ENCODE measurements at regions not wholly inside any gene's neighbourhood (a gene's known extent, or its start where the extent isn't known, plus 50 kb on each side); places are given as distances from the start of the nearest gene placed in this dataset.

DNA sequence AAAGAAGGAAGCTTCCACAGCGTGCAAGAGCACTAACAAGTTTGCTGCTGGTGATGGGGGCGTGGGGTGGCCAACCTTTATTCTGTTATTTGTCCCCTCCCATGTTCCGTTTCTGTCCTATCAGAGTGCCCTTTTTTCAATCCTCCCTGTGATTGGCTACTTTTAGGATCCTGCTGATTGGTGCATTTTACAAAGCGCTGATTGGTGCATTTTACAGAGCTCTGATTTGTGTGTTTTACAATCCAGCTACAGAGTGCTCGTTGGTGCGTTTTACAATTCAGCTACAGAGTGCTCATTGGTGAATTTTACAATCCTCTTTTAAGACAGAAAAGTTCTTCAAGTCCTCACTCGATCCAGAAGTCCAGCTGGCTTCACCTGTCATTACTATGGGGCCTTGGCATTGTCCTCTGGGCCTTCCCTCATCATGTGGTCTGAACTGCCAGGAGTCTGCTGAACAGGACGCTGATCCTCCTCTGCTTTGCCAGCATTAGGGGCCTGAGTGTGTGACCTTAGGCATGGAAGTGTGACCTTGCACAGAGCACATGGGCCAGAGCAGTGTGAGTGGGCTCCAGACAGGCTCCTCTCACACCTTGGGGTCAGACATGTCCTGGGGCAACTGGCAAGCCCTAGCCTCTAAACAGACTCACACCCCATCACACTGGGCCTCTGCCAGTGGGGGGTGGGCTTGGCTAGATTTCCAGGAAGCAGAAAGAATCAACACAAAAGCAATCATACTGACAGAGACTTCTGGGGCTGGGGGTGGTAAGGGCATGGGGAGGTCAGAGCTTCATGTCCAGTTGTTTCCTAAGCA is 167.4 kb downstream of the PTPN20 start:
- no peak for DNase-seq

DNA sequence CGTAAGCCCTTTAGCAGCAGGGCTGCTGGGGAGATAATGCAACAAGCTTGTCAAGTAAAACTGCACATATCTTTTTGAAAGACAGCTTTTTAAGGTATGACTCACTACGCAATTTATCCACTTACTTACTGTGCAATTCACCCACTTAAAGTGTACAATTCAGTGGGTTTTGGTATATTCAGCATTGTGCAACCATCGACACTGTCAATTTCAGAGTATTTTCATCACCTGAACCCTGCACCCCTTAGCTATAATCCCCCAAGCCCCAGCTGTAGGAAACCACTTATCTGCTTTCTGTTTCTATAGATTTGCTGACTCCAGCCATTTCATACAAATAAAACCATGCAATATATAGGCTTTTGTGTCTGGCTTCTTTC is 168.0 kb downstream of the PTPN20 start:
- no peak for DNase-seq

DNA sequence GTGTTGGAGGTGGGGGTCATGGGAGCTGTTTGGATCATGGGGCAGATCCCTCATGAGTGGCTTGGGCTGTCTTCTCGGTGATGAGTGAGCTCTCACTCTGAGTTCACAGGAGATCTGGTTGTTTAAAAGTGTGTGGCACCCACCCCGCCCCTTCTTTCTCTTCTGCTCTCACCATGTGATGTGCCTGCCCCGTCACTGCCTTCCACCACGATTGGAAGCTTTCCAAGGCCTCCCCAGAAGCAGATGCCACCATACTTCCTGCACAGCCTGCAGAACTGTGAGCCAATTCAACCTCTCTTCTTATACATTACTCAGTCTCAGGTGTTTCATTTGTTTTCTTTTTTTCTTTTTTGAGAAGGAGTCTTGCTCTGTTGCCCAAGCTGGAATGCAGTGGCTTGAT is 170.0 kb downstream of the PTPN20 start:
- DNase-seq = peak; percentile 53

DNA sequence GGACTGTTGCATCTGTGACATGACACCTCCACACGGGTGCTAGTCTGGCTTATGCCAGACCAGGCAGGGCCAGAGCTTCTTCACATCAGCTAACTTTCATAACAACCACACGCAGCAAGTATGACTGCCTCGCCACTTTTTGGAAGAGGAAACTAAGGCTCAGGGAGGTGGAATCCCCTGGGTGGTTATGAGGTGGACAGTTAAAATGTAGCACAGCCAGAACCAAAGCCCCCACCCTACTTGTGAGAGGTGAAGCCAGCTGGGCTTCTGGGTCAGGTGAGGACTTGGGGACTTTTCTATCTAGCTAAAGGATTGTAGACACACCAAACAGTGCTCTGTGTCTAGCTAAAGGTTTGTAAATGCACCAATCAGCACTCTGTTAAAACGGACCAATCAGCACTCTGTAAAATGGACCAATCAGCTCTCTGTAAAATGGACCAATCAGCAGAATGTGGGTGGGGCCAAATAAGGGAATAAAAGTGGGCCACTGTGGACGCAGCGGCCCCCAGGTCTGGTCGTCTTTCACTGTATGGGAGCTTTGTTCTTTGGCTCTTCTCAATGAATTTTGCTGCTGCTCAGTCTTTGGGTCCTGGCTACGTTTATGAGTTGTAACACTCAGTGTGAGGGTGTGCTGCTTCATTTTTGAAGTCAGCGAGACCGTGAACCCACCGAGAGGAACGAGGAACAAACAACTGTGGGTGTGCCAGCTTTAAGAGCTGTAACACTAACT is 171.0 kb downstream of the PTPN20 start:
- no peak for DNase-seq

DNA sequence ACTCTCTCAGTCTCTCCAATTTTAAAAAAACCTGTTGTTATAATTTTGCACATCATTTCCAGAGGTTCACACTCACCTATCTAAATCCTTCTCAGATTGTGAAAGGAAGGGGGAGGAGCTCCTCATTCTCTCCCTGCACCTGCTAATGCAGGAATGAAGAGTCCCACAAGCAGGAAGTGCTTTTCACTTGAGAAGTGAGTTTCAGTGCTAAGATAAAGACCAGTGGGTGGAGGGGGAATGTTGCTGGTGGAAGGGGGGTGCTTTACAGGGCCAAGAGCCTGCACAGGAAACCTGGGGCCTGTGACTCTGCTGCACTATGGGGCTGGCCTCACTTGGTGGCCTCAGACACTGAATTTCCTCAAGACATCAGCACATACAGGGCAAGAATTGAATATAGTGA is 176.4 kb downstream of the PTPN20 start:
- peak; percentile 25 for DNase-seq

DNA sequence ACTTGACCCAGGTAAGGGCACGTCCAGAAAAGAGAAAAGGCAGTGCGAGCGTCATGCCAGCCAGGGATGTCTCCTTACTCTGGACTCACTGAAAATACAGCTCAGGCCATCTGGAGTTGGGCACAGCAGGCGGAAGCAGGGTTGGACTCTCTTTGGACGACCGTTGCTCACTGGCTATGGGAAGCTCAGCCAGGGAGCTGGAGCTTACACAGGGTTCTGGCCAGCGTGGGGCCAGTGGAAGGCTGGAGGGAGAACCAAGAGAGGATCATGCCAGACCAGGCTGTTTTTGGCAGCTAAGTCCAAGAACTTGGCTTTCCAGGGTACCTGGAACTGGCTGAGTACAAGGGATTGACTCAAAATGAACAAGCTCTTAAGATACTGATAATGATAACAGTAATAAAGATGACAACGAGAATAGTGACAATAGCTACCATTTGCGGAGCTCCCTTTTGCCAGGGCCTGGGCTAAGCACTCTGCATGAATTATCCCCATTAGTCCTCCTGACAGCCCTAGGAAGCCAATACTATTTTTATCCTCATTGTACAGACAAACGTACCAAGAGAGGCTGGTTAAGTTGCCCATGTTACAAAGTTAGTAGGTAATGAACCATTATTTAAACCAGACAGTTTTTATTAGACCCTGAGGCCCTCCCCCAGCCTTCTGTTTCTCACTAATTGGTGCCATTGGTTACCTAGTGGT is 177.6 kb downstream of the PTPN20 start:
- no peak for DNase-seq

DNA sequence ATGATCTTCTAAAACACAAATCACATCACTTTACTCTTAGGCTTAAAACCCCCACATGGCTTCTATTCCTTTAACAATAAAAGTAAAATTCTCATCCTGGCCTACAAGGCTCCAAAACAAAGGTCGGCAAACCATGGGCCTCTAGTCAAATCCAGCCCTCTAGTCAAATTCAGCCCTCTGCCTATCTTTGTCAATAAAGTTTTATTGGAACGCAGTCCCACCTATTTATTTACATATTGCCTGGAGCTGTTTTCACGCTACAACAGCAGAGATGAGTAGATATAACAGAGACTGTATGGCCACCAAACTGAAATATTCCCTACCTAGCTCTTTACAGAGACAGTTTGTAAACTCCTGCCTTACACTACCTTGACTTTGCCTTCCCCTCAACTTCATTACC is 178.8 kb downstream of the PTPN20 start:
- no peak for DNase-seq

DNA sequence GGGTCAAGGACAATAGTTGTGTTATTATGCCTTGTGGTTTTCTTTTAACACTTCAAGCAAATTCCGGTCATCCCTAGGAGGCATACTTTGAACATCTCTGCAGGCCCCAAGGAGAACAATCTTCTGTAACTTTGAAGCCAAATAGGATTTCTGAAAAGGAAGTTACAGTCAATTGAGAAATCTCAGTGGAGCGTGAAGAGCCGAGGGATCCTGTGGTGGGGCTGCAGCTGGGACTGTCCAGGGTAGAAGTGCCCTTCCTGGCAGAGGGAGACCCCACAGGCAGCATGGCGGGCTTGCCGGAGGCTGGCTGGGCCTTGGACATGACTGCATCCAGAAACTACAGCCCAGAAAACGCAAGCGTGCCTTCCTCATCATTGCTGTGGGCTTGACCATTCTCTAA is 179.7 kb downstream of the PTPN20 start:
- no peak for DNase-seq

DNA sequence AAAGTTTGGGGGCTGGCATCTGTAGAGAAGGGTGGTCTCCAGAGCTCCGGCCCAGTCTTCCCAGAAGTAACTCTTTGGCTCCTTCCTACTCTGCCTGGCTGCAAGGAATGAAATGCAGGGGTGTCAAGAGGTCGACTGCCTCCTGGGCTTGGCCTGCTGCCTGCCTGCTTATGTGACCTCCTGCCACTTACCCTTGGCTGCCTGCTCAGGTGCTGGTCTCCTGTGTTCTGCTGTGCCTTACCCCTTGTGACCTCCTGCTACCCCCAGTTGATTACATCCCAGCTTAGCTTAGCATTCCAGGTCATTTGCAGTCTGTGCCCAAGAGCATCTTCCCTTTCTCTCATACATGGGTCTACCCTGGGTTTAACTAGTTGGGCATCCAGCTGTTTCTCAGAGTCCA is 180.2 kb downstream of the PTPN20 start:
- no peak for DNase-seq

DNA sequence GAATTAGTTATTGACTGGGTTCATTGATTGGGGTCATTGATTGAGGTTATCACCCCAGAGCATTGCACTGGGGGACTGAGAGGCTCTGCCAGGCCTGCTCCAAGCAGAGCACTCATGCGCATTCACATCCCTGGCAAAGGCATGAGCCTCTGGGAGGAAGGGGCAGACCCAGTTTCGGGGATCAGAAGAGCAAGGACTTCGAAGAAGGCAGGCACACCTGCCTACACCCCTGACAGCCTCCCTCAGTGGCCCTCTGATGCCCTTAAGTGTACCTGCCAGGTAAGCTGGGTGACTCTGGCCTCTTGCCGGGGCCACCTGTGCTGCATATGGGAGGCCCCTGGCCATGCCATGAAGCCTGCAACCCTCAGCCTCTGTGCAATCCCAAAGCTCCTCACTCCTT is 181.1 kb downstream of the PTPN20 start:
- no peak for DNase-seq

DNA sequence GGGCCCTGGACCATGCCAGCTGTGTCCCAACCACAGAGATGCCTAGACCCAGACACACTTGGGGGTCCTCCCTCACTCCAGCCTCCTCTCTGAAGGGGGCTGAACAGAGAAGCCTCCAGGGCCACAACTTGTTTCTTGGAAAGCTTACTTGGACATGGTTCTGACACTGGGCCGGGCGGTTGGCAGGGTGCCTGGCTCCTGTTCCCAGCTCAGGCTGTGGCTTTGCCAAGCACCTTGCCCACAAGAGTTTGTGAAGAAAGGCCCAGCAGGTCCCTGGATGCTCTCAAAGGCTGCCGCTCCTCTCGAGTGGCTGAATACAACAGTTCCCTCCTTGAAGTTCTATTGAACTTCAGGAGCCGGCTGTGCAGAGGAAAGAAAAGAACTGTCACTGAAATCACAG is 181.6 kb downstream of the PTPN20 start:
- no peak for DNase-seq

DNA sequence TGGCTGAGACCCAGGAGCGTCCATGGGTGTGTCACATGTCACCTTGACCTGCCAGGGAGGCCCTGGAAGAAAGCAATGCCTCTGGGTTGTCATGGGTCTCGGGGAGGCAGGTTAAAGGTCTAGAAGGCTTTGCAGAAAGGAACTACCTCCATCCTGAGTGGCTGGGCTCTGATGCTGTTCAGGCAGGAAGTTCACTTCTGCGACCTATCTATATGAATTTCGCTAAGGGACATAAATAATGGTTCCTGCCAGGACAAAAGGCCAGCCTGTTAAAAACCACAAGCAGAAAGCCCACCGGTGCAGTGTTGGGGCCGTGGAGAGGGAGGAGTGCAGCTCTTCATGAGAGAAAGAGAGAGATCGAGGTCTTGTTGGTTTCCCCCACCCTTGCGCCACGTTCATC is 182.9 kb downstream of the PTPN20 start:
- no peak for DNase-seq

DNA sequence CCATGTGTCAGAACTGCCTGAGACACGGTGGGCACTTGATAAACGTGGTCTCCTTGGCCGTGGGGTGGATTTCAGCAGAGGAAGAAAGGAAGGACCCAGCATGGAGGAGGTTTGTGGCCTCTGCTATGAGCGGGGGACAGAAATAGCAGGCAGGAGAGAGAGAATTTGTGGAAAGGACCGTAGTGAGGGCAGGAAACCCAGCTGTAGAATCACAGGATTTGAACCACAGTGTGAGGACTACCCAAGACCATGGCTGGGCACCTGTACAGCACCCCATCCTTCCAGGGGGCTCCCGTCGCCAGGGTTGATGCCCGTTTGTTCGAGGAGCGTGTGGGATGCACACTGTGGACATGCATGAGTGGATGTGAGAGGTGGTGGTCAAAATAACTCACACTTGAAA is 183.4 kb downstream of the PTPN20 start:
- DNase-seq = no peak

DNA sequence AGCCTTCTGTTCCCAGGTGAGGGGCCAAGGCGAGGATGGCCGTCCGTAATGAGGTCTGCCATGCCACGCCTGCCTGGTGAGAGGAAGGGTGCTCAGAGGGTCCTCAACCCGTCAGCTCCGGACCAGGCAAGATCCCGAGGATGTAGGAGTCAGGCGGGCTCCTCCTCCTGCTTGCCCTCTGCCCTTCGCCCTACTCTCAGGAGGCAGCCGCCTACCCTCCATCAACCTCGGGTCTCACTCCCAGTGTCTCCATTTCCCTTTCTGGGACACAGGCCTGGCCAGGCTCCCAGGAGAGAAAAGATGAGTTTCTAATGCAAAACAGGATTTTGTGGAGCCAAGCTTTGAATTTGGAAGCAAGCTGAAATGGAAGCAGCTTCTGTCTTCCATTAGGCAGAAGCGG is 184.0 kb downstream of the PTPN20 start:
- DNase-seq = no peak

DNA sequence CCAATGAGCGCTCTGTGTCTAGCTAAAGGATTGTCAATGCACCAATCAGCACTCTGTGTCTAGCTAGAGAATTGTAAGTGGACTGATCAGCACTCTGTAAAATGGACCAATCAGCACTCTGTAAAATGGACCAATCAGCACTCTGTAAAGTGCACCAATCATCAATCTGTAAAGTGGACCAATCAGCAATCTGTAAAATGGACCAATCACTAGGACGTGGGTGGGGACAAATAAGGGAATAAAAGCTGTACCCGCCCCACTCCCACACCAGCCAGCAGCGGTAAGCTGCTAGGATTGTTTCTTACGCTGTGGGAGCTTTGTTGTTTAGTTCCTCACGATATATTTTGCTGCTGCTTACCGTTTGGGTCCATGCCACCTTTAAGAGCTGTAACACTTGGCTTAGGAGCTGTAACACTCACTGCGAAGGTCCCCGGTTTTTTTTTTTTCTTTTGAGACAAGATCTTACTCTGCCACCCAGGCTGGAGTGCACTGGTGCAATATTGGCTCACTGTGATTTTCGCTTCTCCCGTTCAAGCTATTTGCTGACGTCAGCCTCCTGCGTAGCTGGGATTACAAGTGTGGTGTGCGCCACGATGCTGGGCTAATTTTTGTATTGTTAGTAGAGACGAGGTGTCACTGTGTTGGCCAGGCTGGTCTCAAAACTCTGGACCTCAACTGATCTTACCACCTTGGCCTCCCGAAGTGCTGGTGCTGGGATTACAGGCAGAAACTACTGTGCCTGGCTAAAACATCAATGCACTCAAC is 184.8 kb downstream of the PTPN20 start:
- DNase-seq = no peak

DNA sequence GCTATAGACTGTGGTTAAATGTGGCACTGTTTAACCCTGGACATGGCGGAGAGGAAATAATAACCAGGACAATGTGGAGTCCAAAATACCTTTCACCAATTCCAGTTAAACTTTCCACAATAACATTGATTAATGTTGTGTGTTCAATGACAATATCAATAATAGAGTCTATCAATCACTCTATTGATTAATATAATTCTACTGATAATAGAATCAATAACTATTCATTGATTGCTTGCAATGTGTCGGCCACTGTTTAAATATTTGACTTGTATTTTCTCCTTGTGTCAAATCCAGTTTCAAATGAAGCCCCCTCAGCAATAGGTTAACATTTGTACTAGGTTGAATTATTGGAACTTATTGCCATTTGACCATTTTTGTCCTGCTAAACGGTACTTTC is 187.0 kb downstream of the PTPN20 start:
- no peak for DNase-seq

DNA sequence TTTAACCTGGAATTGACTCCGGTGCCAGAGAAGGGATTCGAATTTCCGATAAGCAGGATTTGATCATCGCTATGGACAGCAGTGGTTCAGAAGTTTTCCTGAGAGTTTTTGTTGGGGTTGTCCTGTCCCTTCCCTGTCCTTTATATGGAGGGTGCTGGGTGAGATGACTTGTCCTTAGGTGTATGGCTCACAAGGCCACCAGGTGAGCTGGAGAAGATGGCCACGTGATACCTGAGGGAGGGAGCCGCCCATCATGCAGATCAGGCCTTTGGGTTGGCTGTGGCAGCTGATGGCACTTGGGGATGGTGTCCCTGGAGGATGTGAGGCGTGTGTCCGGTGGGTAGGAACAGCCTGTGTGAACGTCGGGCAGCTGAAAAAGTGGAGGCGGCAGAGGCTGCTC is 187.7 kb downstream of the PTPN20 start:
- no peak for DNase-seq

DNA sequence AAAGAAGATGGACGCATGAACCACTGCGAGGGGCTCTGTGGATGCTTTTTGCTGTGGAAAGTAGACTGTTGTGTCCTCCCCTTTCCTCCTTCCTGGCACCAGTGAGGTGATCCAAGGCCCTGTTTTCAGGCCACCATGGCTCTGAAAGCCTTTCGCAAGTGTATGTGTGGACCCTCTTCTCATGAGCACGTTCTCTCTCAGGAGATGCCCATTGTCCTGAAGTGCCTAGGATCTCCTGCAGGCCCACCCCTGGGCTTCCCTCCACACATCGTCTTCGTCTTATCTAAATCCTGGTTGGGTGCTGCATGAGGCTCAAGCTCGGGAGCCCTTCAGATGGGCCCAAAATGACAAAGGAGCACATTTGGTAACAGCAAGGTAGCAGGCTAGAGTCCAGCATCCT is 188.2 kb downstream of the PTPN20 start:
- DNase-seq = no peak

DNA sequence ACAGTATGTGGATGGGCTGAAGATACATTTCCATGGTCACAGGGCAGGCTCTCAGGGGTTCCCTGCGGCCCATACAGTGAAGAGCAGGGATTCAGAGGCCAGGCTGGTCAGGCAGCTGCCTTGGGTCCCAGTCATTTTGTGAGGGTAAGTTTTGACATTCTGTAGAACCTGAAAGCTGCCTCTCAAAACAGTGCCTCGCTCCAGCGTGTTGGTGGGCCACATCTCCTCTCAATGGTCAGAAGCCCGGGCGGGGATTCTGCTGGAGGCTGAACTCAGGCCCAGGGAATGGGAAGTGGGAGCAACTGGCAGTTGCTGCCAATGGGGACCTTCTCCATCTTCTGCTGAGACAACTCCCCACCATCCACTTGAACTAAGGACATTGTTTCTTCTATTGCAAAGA is 190.0 kb downstream of the PTPN20 start:
- DNase-seq = no peak

DNA sequence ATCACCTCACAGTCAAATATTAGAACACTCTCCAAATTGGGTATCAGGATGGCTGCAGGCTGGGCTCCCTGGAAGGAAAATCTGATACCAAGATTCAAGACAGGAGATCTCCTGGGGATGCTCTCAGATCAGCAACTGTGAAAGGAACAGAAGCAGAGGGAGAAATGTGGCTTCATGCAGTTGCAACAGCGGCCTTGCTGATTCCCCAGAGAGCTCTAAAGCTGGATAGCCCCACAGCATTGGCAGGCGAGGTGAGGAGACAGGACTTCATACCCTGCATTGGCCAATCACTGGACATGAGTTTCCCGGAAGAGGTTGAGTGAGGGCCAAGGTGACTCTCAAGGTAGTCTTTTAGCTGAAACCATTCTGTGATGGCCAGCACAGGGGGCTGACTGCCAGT is 190.6 kb downstream of the PTPN20 start:
- no peak for DNase-seq

DNA sequence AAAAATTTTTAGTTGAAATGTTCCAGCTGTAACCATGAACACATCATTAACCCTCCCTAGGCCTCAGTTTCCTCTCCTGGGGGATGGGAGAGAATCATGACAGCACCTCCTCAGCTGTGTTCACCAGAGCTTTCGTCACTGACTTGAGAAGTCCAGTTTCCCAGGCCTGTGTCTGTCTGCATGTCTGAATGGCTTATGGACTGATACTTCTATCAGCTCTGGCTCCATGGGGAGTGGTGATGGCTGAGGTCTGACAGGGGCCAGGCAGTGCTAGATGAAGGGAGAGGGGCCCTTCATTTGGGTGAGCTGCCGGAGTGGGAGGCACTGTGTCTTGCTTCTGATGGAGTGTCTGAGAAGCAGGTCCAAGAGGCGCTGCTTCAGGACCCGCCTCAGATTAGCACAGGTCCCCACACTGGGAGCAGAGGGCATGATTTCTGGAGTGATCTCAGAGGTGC is 192.9 kb downstream of the PTPN20 start:
- DNase-seq = no peak

DNA sequence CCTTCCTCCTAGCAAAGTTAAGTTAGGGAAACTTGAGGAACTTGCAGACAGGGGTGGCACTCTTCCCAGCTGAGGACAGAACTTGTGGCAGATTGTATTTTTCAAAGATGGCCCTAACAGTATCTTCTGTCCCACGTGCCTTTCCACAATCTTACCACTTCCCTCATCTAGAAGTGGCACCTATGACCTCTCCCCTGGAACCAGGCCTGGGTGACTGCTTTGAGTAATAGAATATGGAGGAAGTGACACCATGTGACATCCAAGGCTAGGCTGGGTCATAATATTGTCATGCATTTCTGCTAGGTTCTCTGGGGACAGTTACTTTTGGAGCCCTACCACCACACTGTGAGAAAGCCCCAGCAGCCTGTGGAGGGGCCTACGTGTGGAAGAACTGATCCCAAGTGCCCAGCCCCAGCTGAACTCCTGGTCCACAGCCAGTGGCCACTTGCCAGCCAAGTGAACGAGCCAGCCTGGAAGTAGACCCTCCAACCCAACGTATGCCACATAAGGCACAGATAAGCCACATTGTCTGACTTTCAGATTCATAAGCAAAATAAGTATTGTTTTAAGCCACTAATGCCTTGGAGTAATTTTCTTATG is 193.7 kb downstream of the PTPN20 start:
- DNase-seq = no peak

All from CD4-positive, alpha-beta T cell treated with Interleukin-6 for 4 hours (primary cell).